ENCODE measurements at regions not wholly inside any gene's neighbourhood (a gene's known extent, or its start where the extent isn't known, plus 50 kb on each side); places are given as distances from the start of the nearest gene placed in this dataset.

- Histone ChIP-seq H3K27ac (ENCODE audit: extremely low read depth, low read depth, low read length) (no peak overlapping the region), H3K9me1 (ENCODE audit: control insufficient read depth, insufficient read depth, low read length) (no peaks in the 10 kb centered on the region), H3K27me3 (ENCODE audit: control insufficient read depth in 2 of 2, insufficient read depth in 2 of 2, low read length in 2 of 2) (no peaks in the 10 kb centered on the region), H3K4me3 (no peak overlapping the region), H4K20me1 (replicated peaks; ENCODE audit: control insufficient read depth, insufficient read depth, low read length) (no peaks in the 10 kb centered on the region), H2AFZ (ENCODE audit: low read depth, low read length) (no peak overlapping the region), H3K4me1 (replicated peaks in 1 of 2; ENCODE audit: control insufficient read depth in 2 of 2, insufficient read depth in 2 of 2, low read length in 2 of 2) (no peaks in the 10 kb centered on the region), H3K9ac (ENCODE audit: insufficient read depth in 1 of 2, low read depth in 2 of 2, low read length in 2 of 2) (no peak overlapping the region), H3K4me2 (ENCODE audit: insufficient read depth, low read length) (no peak overlapping the region), H3K9me3 (replicated peaks; ENCODE audit: control insufficient read depth, insufficient read depth, low read depth, low read length) (no peaks in the 10 kb centered on the region), H3K79me2 (ENCODE audit: control insufficient read depth, insufficient read depth, low read length) (no peaks in the 10 kb centered on the region), H3K36me3 (ENCODE audit: control insufficient read depth, insufficient read depth, low read length) (no peaks in the 10 kb centered on the region)
- DNase-seq (ENCODE audit: extremely low read depth in 1 of 4, low spot score in 3 of 4) = no peak
- ATAC-seq = no peak
- BruUV-seq (replicated peaks) = no TSS peak
- in situ Hi-C loops (cut with MboI) = no loop called here
- under 1% methylated on average over 16 of the region's 16 CpGs for WGBS (ENCODE audit: insufficient coverage, low coverage, missing lambda C conversion rate)
- CTCF ChIA-PET (ENCODE audit: low intra/inter-chr PET ratio) = no interaction called here
- FAIRE-seq = no peak
- TF ChIP-seq FOXO4 (CRISPR knock-in tag; IDR thresholded peaks at IDR 0.05) (no peak), ZNF146 (CRISPR knock-in tag; IDR thresholded peaks at IDR 0.05; ENCODE audit: unreplicated experiment) (no peak), PYGO2 (tag; IDR thresholded peaks at IDR 0.05) (no peak), FUS (optimal IDR thresholded peaks at IDR 0.05; ENCODE audit: low read depth, low read length) (no peak), ZNF311 (CRISPR knock-in tag; IDR thresholded peaks at IDR 0.05) (no peak), NEUROD1 (IDR thresholded peaks at IDR 0.05; ENCODE audit: borderline replicate concordance, low read depth, low read length, partially characterized antibody) (no peak), HEY1 (CRISPR knock-in tag; IDR thresholded peaks at IDR 0.05; ENCODE audit: borderline replicate concordance) (no peak), ATF1 (CRISPR knock-in tag; IDR thresholded peaks at IDR 0.05) (no peak), ATF1 (tag; IDR thresholded peaks at IDR 0.05) (no peak), ZNF444 (CRISPR knock-in tag; IDR thresholded peaks at IDR 0.05) (no peak), KAT8 (IDR thresholded peaks at IDR 0.05; ENCODE audit: low read depth) (no peak), ZNF589 (CRISPR knock-in tag; IDR thresholded peaks at IDR 0.05; ENCODE audit: low read depth) (no peak), ZNF655 (CRISPR knock-in tag; IDR thresholded peaks at IDR 0.05) (no peak), RFX5 (IDR thresholded peaks at IDR 0.05; ENCODE audit: low read depth, low read length) (no peak), CBX1 (IDR thresholded peaks at IDR 0.05; ENCODE audit: low read depth) (no peak), CBX5 (IDR thresholded peaks at IDR 0.05; ENCODE audit: borderline replicate concordance, low read depth) (no peak), HSF4 (CRISPR knock-in tag; IDR thresholded peaks at IDR 0.05; ENCODE audit: borderline replicate concordance) (no peak), MEIS2 (IDR thresholded peaks at IDR 0.05; ENCODE audit: partially characterized antibody) (no peak), EZH2 (IDR thresholded peaks at IDR 0.05; ENCODE audit: borderline replicate concordance, low read depth, low read length) (no peak), ATF7 (IDR thresholded peaks at IDR 0.05) (no peak)
- intact Hi-C loops (cut with micrococcal nuclease) = no loop called here
- POLR2A ChIA-PET = no interaction called here
These were observed 139.8 kb downstream of the GAS1 start for GRCh38 chr9:86807367-86807976.

All from K562 (cell line).